ENCODE measurements at regions not wholly inside any gene's neighbourhood (a gene's known extent, or its start where the extent isn't known, plus 50 kb on each side); places are given as distances from the start of the nearest gene placed in this dataset.

DNA sequence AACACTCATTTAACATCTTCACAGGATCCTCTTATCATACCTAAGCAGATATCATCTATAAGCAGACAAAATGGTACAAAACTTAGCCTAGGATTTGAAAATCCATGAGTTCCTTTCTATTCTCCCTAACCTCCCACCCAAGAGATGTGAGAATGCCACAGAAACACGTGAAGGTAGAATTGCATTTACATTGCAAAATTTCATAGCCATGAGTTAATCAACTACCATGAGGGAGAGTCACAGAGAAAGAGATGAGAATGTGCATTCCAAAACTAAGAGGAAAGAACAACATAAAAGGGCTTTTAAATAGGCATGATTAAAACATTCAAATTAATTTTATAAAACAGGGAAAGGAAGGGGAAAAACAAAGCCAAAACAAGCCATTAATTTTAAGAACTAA, 806.2 kb downstream of the NTRK3 start:
- DNase-seq, result no peak

DNA sequence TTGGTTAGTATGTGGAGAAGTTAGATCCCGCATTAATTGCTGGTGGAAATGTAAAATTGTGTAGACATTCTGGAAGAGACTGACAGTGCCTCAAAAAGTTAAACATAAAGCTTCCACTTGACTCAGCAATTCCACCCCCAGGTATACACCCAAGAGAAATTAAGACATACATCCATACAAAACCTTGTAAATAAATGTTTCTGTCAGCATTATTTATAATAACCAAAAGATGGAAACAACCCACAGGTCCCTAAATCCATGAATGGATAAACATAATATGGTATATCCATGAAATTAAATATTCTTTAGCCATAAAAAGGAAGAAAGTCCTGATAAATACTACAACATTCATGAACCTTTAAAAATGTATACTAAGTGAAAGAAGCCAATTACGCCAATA, 817.4 kb downstream of the NTRK3 start:
- DNase-seq, result no peak

DNA sequence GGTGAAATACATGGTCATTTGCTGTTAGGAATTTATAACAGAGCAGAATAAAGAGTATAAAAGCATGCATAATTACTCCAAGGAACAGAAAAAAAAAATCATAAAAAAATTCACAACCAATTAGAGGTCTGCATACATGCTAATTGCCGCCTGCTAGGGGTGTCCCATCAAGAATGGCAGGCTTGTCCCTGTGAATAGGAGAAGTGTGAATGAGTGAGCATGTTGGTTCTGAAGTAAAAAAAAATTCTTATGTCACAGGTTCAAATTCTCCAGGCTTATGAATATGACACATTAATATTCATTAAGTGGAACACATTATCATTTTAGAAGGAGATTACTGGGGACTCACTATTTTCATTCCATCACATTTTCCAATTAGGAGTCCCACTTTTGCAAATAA, 822.7 kb downstream of the NTRK3 start:
- DNase-seq, result no peak

DNA sequence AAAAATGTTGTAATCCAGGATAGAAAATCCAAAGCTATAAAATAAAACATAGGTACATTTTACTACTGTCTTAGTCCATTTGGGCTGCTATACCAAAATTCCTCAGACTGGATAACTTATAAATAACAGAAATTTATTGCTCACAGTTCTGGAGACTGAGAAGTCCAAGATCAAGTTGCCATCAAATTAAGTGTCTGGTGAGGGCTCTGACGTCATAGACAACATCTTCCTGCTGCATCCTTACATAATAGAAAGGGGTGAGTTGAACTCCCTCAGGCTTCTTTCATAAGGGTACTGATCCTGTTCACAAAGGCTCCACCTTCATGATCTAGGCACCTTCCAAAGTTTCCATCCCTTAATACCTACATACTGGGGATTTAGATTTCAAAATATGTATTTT, 826.8 kb downstream of the NTRK3 start:
- no peak for DNase-seq

DNA sequence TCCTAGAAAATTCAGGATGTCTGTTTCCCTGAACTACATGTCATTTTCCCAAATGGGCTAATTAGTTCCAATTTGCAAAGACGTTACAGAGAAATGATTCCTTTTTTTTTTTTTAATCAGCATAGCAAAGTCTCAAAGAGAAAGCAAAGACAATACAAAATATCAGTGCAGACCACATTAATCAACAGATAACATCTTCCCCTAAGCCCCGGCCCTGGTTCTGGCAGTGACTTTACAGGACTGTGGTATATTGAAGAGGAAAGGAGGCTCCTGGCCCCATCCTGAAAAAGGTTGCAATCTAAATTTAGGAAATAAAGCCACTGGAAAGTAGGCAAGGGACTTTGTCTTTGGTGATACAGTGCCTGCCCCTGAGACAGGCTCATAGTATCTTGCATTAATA, 836.5 kb downstream of the NTRK3 start:
- DNase-seq, result no peak

DNA sequence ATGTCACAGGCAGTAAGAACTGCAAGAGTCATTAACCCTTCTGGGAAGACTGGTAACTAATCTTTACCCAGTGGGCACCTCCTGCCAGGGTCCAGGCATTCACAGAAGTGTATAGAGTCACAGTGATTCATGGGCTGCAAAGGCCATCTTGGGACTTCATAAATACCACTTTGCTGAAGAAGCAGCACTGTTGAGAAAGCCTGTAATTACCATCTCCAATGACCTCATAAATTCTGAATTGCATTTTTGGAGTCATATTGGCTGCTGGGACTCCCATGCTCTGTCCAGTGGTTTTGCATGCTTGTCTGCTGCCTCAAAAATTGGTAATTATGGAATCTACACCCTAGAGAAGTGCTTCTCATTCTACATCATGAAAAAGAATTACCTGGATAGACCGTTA, 837.2 kb downstream of the NTRK3 start:
- DNase-seq, result no peak

DNA sequence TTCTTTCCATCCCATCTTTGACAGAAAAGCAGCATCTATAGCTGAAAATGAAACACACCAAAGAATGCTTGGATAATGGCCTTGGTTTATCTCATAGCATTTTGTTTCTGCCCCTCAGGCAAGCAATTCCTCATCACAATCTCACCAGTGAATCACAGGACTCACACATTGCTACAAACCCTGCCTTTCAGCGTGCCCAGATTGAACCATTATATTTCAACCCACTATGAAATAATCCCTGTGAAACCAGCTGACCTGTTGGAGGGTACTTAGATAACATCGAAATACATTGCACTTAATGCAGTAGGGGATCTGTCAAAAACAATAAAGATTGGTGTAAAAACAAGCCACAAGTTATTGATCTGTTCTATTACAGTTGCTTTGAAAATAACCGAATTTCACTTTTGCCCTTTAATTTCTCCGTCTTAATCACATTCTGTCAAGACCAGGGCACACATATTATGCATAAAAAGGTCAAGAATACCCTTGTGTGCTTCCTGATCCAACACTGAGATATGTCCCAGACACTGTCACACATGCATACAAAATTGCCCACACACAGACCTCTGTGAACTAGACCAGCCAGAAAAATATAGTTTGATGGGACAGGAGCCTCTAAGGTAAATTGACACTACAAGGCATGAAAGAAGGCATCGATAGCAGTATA, 839.8 kb downstream of the NTRK3 start:
- no peak for DNase-seq

DNA sequence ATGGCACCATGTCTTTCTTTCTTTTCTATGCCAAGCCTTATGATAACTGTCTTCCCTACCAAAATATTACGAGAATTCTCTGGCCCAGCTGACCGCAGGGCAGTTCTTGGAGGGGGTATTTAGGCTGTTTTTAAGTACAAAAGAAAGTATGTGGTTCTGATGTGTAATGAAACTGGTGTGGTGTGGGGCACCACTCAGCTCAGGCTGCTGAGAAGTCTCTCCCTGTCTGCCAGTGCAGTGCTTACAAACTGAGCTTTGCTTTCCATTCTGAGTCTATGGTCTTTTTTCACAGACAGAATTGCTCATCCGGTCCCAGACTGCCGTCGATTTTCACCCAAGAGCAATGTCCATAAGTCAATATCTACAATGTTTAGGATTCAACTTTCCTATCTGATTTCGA, 847.6 kb downstream of the NTRK3 start:
- DNase-seq, result no peak

DNA sequence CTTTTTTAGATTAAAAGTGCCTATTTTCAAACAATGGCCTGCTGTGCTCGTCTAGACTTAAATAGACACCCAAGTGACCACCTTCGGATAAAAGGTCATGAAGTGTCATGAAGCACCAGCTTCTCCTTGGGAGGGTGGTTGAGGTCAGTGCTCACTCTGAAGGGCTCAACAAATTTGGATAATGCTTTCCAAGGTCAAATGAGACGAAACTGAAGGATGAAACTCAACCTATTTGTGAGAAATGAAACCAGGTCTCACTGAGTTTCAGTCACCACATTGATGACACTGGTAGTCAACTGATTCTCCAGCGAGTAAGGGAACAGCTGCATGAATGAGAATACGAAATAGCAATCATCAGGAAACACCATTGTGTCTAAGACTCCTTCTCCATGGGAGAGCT, 852.6 kb downstream of the NTRK3 start:
- no peak for DNase-seq

DNA sequence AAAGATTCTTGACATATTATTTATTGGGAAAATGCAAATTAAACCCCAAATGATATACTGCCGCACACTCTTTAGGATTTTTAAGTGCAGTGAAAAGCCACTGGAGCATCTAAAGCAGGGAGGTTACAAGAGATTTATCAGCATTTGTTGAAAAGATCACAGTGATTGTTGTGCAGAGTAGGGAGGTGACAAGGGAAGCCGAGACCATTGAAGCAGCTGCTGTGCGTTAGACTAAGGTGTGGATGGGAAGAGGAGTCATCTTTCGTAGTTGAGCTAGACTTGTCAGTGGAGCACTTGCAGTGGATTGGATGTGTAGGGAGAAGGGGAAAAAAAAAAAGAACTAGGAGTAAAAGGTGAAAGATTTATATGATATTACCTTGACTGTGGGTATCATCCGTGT, 854.6 kb downstream of the NTRK3 start:
- no peak for DNase-seq

DNA sequence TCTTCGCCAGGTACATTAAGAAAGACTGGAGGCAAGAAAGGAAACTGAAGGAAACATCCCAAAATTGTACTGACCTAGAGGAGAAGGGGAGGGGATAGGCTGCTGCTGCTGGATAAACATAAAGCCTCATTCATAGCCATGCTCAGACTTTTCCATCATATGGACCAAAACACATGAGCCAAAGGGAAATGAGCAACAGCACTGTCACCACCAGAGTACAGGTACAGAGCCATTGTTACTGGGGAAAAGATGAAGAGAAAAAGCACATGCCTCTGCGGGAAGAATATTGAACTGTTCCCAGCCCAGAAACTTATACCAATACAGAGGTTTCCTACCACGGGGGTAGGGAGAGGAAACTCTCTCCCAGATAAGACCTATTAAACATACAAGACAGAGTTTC, 861.9 kb downstream of the NTRK3 start:
- no peak for DNase-seq

DNA sequence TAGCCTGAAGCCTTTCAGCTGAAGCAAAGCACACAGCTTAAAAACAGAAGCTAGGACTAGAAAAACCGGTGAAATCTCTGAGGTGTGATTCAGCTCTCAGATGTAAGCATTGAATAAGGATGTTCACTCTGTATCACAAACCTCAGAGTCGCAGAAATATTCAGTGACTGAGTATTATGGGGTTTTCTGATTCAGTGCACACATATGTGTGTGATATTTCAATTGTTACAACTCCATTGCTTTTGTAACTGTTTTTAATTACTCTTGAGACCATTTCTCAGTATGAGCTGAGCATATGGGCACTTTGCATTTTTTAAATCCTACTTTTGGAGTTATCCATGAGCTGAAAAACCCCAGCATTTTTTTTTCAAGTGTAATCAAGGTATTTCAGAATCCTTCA, 868.8 kb downstream of the NTRK3 start:
- no peak for DNase-seq

DNA sequence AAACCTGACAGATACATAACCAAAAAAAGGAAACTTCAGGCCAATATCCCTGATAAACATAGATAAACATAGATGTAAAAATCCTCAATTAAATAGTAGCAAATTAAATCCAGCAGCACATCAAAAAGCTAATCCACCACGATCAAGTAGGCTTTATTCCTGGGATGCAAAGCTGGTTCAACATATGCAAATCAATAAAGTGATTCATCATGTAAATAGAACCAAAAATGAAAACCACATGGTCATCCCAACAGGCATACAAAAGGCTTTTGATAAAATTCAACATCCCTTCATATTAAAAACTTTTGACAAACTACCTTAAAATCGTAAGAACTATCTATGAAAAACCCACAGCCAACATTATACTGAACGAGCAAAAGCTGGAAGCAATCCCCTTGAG, 882.2 kb downstream of the NTRK3 start:
- DNase-seq, result no peak

DNA sequence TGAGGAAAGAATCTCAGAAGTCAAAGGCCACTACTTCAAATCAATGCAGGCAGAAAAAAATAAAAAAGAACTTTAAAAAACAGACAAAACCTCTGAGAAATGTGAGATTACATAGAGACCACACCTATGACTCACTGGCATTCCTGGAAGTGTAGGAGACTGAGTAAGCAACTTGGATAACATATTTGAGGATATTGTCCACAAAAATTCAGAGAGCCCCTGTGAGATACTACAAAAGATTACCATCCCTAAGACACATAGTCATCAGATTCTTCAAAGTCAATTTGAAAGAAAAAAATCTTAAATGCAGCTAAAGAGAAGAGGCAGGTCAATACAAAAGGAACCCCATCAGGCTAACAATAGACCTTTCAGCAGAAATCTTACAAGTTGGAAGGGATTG, 887.3 kb downstream of the NTRK3 start:
- DNase-seq, result no peak

DNA sequence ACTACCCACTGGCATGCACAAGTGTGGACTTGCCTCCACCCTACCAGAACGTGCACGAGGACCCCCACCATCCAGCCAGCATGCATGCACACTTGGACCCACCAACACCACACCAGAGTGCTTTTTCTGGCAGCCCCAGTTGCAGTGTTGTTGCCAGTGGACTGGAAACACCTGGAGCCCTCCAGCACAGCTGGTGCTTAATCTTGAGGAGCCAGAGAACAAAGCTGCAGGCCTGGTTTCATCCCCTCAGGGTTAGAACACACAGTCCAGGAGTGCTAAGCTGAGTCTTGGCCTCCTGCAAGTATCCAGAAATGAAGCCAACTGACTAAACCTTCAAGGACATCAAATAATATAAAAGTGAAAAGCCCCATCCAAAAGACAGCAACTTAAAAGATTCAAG, 888.0 kb downstream of the NTRK3 start:
- DNase-seq, result no peak

DNA sequence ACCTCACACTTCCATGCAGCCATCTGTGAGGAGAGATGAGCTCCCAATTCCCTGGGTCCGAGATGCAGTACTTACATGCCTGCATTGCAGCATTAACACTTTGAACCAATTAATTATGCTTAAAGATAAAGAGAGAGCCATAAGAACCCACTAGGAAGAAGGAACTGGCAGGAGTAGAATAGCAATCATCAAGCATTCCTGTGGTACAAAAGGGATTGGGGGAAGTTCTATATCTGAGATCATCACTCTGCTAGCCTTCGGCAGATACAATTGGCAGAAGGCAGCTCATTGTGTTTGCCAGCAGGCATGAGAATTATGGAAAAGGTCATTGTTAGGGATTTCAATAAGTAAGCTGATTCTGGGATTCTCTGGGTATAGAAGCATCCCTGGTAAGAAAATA, 891.4 kb downstream of the NTRK3 start:
- DNase-seq, result no peak

DNA sequence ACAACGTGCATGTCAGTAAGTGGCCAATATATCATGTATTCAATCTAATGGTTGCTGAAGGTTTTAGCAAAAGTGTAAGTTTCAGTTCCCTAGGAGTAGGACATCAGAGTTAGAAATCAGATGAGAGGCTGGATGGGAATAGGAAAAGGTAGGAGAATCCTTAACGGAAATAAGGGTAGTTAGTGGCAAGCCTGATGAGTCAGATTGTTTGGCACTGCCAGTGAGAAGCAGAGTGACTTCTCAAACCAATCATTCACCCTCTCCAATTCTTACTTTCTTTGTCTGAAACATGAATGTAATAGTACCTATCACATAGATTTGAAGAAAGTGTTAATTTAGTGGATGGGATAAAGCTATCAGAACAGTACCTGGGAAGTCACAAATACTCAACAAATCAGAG, 894.0 kb downstream of the NTRK3 start:
- no peak for DNase-seq

DNA sequence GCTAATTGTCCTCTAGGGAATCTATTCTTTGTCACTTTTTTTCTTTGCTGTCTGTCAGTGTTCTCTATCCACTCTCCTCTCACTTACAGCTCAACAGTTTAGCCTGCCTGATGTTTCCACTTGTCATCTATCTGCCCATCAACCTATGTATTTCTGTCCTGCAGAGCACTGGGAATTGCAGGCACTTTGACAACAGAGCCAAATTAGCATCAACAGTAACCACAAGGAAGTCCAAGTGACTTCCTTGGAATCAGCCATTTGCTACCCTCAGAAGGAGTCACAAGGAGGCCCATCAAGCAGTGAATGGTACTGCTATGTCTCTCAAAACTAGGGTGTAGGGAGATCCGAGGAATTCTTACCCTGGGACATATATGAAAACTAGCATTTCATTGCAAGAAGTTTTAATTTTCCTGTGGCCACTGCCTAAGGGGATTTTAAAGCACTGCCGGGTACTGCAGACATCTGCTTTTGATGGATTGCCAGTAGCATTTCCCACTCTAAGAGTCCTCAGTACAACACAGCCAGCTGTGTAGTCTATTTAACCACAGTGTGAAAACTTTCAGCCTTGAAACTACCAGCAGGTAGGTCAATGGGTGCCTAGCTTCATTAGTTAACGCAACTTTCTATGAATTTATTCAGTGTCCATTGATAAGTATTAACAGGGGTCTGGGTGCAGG, 898.8 kb downstream of the NTRK3 start:
- DNase-seq, result no peak

DNA sequence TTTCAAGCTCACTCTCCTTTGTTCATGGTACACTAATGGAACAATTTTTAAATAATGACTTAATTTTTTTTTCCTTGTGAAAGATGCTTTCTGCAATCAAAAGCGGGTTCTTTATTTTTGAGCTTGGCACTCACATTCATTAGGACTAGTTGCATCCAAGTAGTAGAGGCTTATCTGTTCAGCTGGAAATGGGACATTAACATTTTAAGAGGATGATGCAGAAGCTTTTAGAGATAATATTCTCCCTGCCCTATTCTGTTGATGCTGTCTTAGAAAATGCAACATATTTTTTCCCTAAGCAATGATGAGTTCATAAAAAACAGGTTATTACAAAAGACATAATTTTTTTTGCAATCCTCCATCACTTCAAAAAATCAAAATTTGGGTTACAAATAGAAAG, 900.6 kb downstream of the NTRK3 start:
- DNase-seq, result no peak

DNA sequence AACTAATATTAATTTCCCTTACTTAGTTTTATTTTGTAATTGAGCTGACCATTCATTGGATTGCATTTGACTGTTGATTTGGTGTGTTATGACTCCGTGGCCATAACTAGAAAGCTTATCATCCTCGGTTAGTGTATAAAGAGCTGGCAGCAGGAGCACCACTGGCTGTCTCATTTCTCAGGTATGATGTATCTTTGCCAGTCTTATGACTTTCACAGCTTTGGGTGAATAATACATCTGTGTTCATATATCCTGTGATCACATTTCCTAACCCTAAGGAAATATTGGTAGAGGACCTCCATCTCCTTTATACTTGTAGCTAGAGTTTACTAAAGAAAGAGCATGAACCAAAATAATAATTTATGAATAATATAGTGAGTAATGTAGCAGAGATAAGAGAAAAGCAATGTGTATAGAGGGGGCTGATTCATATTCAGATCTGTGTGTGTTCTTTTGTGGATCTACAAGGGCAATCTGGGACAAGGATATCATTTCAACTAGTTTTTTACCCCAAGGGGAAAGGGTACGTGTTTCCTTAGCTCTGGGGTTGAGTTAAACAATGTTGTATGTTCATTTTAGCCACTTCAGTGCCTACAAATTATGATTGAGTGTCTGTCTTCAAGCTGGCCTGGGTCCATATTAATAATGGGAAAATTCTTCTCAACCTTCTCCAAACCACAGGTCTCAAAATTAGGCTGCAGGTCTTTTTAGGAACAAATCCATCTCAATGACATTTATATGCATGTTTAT, 901.7 kb downstream of the NTRK3 start:
- no peak for DNase-seq

DNA sequence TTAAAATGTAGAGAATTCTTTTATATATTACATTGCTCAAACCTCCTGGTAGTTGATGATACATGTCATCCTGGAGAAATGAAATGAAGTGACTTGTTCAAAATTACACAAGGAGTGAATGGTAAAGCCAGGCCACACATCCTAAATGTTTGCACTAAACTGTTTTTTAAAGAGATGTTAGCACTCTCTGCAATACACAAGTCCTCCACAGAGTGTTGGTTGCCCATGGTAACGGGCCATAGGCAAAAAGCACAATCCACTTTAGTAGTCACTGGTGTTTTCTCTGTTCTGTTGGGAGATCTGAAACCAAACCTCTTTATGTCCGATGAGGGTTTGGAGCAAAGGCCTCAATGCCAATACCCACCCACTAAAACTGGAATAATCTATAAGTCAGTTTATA, 907.4 kb downstream of the NTRK3 start:
- no peak for DNase-seq

DNA sequence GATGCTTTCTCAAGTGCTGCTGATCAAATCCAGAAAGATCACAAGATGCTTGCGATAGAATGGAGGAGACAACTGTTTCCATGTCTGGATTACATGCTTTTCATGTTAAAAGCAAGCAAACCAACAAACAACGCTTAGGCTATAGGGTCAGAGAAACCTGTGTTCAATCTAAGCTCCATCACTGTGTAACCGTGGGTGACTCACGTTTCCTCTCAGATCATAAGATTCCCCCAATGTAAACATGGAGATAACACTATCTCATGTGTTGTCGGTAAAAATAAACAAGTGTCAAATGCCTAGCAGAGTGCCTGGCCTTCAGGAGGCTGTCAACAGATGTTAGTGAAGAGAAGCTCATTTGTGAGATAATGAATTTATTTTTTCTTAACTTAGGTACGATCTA, 907.8 kb downstream of the NTRK3 start:
- no peak for DNase-seq

DNA sequence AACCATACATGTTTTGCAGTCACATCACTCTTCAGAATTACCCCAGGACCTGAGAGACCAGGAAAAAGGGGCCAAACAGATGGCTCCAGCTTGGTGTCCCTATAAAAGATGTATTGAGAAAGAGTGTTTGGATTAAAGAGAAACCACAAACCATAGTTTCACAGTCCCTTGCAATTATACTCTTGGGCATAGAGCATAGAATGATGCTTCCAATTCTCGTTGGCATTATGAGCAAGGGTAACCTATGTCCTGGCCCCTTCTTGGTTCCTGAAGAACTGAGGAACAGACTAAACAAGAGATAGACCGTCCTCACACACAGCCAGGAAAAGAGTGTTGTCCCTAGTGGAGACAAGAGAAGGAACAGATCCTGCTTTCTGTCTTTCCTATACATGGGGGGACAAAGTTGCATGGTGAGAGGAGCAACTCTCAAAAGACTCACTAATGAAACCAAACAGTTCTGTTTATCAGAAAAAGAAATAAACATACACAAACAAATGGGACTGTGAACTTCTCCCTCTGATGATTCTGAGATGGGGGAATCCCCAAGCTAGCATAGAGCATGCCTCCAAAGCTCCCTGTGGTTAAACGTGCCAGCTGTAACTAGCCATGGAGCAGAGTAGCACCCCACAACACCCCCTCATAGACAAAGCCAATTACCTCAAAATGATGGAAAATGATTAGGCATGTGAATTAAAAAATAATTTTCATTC, 908.6 kb downstream of the NTRK3 start:
- no peak for DNase-seq

DNA sequence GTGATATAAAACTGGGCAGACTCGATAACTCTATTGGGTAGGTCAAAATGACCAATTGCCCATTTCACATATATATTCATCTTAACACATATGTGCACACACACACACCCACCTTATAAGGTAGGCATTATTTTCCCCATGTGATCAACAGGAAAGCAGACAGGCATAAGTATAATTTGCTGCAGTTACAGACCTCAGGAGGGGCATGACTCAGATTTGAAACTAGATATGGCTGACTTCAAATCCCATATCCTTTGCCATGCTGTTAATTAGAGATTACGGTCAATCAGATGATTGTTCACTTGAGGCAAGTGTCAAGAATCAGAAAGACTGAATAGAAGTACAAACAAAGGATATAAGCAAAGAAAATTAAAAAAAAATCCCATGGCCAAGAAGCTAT, 910.6 kb downstream of the NTRK3 start:
- no peak for DNase-seq

Measured in stimulated activated CD4-positive, alpha-beta T cell treated with anti-CD3 and anti-CD28 coated beads, Interleukin-2, amount 100 ng/mL, for 24 hours (primary cell).